ENCODE measurements at regions not wholly inside any gene's neighbourhood (a gene's known extent, or its start where the extent isn't known, plus 50 kb on each side); places are given as distances from the start of the nearest gene placed in this dataset.

- peaks cover 19% of the 10 kb centered on the region for H3K4me1 Mint-ChIP-seq
- Histone ChIP-seq H3K27me3 (ENCODE audit: control insufficient read depth, insufficient read depth, low read length, poor library complexity, severe bottlenecking) (no peaks in the 10 kb centered on the region), H3K4me1 (ENCODE audit: control insufficient read depth, insufficient read depth, low read length) (peaks cover 6% of the 10 kb centered on the region), H3K36me3 (ENCODE audit: control insufficient read depth, insufficient read depth, low read length) (no peaks in the 10 kb centered on the region), H3K27ac (ENCODE audit: low read depth, low read length) (no peak overlapping the region), H3K9me3 (ENCODE audit: control insufficient read depth, low read length) (peaks cover 8% of the 10 kb centered on the region), H3K9ac (ENCODE audit: extremely low read depth, low read length, poor library complexity, severe bottlenecking) (no peak overlapping the region), H3K4me3 (ENCODE audit: low read length) (no peak overlapping the region)
- no peaks in the 10 kb centered on the region for H3K27me3 Mint-ChIP-seq (ENCODE audit: insufficient read depth)
- WGBS, 2 experiments (ENCODE audit: insufficient coverage in 1 of 2, insufficient read length in 1 of 2) = 83 to 94% methylated on average over 3 of the region's 3 CpGs
- TF ChIP-seq CTCF (conservative IDR thresholded peaks at IDR 0.05) = no peak
- H3K36me3 Mint-ChIP-seq (ENCODE audit: low read depth) = no peaks in the 10 kb centered on the region
- H3K4me3 Mint-ChIP-seq = no peak overlapping the region
- H3K9me3 Mint-ChIP-seq = peaks cover under 1% of the 10 kb centered on the region
- no peak overlapping the region for H3K27ac Mint-ChIP-seq
- no peak for DNase-seq
Observed at GRCh38 chr3:117892431-117892841, 1142.2 kb downstream of the IGSF11 start.

GRCh38 chr3:117893001-117893400 is 1141.6 kb downstream of the IGSF11 start:
- peaks cover 14% of the 10 kb centered on the region for H3K9me3 ChIP-seq (ENCODE audit: control insufficient read depth, low read length)
- no peak overlapping the region for H3K9ac ChIP-seq (ENCODE audit: extremely low read depth, low read length, poor library complexity, severe bottlenecking)
- H3K4me3 Mint-ChIP-seq = no peak overlapping the region
- no peak for DNase-seq
- peaks cover 5% of the 10 kb centered on the region for H3K36me3 Mint-ChIP-seq (ENCODE audit: low read depth)
- TF ChIP-seq CTCF (conservative IDR thresholded peaks at IDR 0.05) = no peak
- H3K4me1 Mint-ChIP-seq = peaks cover 18% of the 10 kb centered on the region
- no peak overlapping the region for H3K27ac Mint-ChIP-seq
- H3K27ac ChIP-seq (ENCODE audit: low read depth, low read length) = no peak overlapping the region
- H3K4me1 ChIP-seq (ENCODE audit: control insufficient read depth, insufficient read depth, low read length) = peaks cover 2% of the 10 kb centered on the region
- peaks cover 6% of the 10 kb centered on the region for H3K9me3 Mint-ChIP-seq
- no peak overlapping the region for H3K4me3 ChIP-seq (ENCODE audit: low read length)
- no peaks in the 10 kb centered on the region for H3K27me3 ChIP-seq (ENCODE audit: control insufficient read depth, insufficient read depth, low read length, poor library complexity, severe bottlenecking)
- H3K27me3 Mint-ChIP-seq (ENCODE audit: insufficient read depth) = no peaks in the 10 kb centered on the region
- H3K36me3 ChIP-seq (ENCODE audit: control insufficient read depth, insufficient read depth, low read length) = no peaks in the 10 kb centered on the region

GRCh38 chr3:117893638-117894037 is 1141.0 kb downstream of the IGSF11 start:
- Mint-ChIP-seq H3K27ac (no peak overlapping the region), H3K4me1 (peaks cover 12% of the 10 kb centered on the region), H3K36me3 (ENCODE audit: low read depth) (peaks cover 8% of the 10 kb centered on the region), H3K9me3 (peaks cover 10% of the 10 kb centered on the region), H3K27me3 (ENCODE audit: insufficient read depth) (no peaks in the 10 kb centered on the region), H3K4me3 (no peak overlapping the region)
- WGBS, 2 experiments (ENCODE audit: insufficient coverage in 1 of 2, insufficient read length in 1 of 2) = 87 to 88% methylated on average over 1 of the region's 2 CpGs
- Histone ChIP-seq H3K9ac (ENCODE audit: extremely low read depth, low read length, poor library complexity, severe bottlenecking) (no peak overlapping the region), H3K36me3 (ENCODE audit: control insufficient read depth, insufficient read depth, low read length) (no peaks in the 10 kb centered on the region), H3K27ac (ENCODE audit: low read depth, low read length) (no peak overlapping the region), H3K9me3 (ENCODE audit: control insufficient read depth, low read length) (peaks cover 17% of the 10 kb centered on the region), H3K27me3 (ENCODE audit: control insufficient read depth, insufficient read depth, low read length, poor library complexity, severe bottlenecking) (no peaks in the 10 kb centered on the region), H3K4me3 (ENCODE audit: low read length) (no peak overlapping the region), H3K4me1 (ENCODE audit: control insufficient read depth, insufficient read depth, low read length) (peaks cover 2% of the 10 kb centered on the region)
- no peak for DNase-seq
- no peak for TF ChIP-seq CTCF (conservative IDR thresholded peaks at IDR 0.05)

Data from endodermal cell (in vitro differentiated cells).